ENCODE measurements at regions not wholly inside any gene's neighbourhood (a gene's known extent, or its start where the extent isn't known, plus 50 kb on each side); places are given as distances from the start of the nearest gene placed in this dataset.
"Not testable (repeated sequence)": the region's sequence is repeated elsewhere in the genome, so short reads cannot be mapped to it uniquely, and the experiment has no call there.

- WGBS (ENCODE audit: insufficient coverage) = 100% methylated on average over 2 of the region's 4 CpGs
- Histone ChIP-seq H3K4me1 (ENCODE audit: control insufficient read depth, insufficient read depth, low read length) (no peaks in the 10 kb centered on the region), H3K27me3 (ENCODE audit: control insufficient read depth, insufficient read depth, low read length) (no peaks in the 10 kb centered on the region), H3K9me3 (ENCODE audit: control insufficient read depth, insufficient read depth, low read length) (no peaks in the 10 kb centered on the region), H3K36me3 (ENCODE audit: control insufficient read depth, insufficient read depth, low read length) (no peaks in the 10 kb centered on the region), H3K27ac (ENCODE audit: low read length) (no peak overlapping the region), H3K4me3 (ENCODE audit: low read length) (no peak overlapping the region)
- Mint-ChIP-seq H3K4me3 (no peak overlapping the region), H3K4me1 (peaks cover 0 to 5% of the 10 kb centered on the region in 2 donors), H3K27me3 (ENCODE audit: low read depth in 2 of 2) (peaks cover 7 to 8% of the 10 kb centered on the region in 2 donors), H3K27ac (no peak overlapping the region), H3K36me3 (no peaks in the 10 kb centered on the region), H3K9me3 (no peaks in the 10 kb centered on the region)
- intact Hi-C loops (cut with micrococcal nuclease) = no loop called here
- no peak for DNase-seq
- TF ChIP-seq CTCF (IDR thresholded peaks at IDR 0.05) = no peak
- no peak for ATAC-seq
Measured at GRCh38 chr11:110347660-110348059, 51.2 kb upstream of the RDX start.

- H3K4me1 Mint-ChIP-seq = peaks cover 0 to 5% of the 10 kb centered on the region in 2 donors
- no peaks in the 10 kb centered on the region for H3K9me3 ChIP-seq (ENCODE audit: control insufficient read depth, insufficient read depth, low read length)
- no peak for TF ChIP-seq CTCF (IDR thresholded peaks at IDR 0.05)
- no peak overlapping the region for H3K27ac ChIP-seq (ENCODE audit: low read length)
- intact Hi-C loops (cut with micrococcal nuclease) = no loop called here
- no peaks in the 10 kb centered on the region for H3K27me3 ChIP-seq (ENCODE audit: control insufficient read depth, insufficient read depth, low read length)
- H3K36me3 ChIP-seq (ENCODE audit: control insufficient read depth, insufficient read depth, low read length) = no peaks in the 10 kb centered on the region
- H3K9me3 Mint-ChIP-seq = no peaks in the 10 kb centered on the region
- 63% methylated on average over 5 of the region's 7 CpGs for WGBS (ENCODE audit: insufficient coverage)
- peak in 1 of 2 donors; percentile 43 for DNase-seq
- no peaks in the 10 kb centered on the region for H3K4me1 ChIP-seq (ENCODE audit: control insufficient read depth, insufficient read depth, low read length)
- peaks cover 7 to 8% of the 10 kb centered on the region in 2 donors for H3K27me3 Mint-ChIP-seq (ENCODE audit: low read depth in 2 of 2)
- H3K4me3 Mint-ChIP-seq = no peak overlapping the region
- H3K27ac Mint-ChIP-seq = no peak overlapping the region
- H3K4me3 ChIP-seq (ENCODE audit: low read length) = no peak overlapping the region
- H3K36me3 Mint-ChIP-seq = no peaks in the 10 kb centered on the region
- ATAC-seq = peak in 1 of 3 donors; percentile 37
Measured at GRCh38 chr11:110349138-110349996, 53.0 kb upstream of the RDX start.

- H3K36me3 Mint-ChIP-seq; H3K4me1 Mint-ChIP-seq; H3K27me3 Mint-ChIP-seq (ENCODE audit: low read depth in 2 of 2); H3K27me3 ChIP-seq (ENCODE audit: control insufficient read depth, insufficient read depth, low read length); ATAC-seq; H3K27ac ChIP-seq (ENCODE audit: low read length); H3K36me3 ChIP-seq (ENCODE audit: control insufficient read depth, insufficient read depth, low read length); intact Hi-C loops (cut with micrococcal nuclease); DNase-seq; H3K9me3 ChIP-seq (ENCODE audit: control insufficient read depth, insufficient read depth, low read length); H3K9me3 Mint-ChIP-seq; H3K27ac Mint-ChIP-seq; H3K4me1 ChIP-seq (ENCODE audit: control insufficient read depth, insufficient read depth, low read length); H3K4me3 Mint-ChIP-seq; H3K4me3 ChIP-seq (ENCODE audit: low read length): not testable (repeated sequence)
- 97% methylated on average over 4 of the region's 5 CpGs for WGBS (ENCODE audit: insufficient coverage)
Measured at GRCh38 chr11:110349997-110350383, 53.6 kb upstream of the RDX start.

- no peak overlapping the region for H3K27ac Mint-ChIP-seq
- WGBS (ENCODE audit: insufficient coverage) = 86% methylated on average over 7 of the region's 7 CpGs
- no peaks in the 10 kb centered on the region for H3K9me3 Mint-ChIP-seq
- no peaks in the 10 kb centered on the region for H3K4me1 ChIP-seq (ENCODE audit: control insufficient read depth, insufficient read depth, low read length)
- ATAC-seq (no peak), DNase-seq (no peak)
- TF ChIP-seq CTCF (IDR thresholded peaks at IDR 0.05) = no peak
- H3K27ac ChIP-seq (ENCODE audit: low read length) = no peak overlapping the region
- H3K9me3 ChIP-seq (ENCODE audit: control insufficient read depth, insufficient read depth, low read length) = no peaks in the 10 kb centered on the region
- no peak overlapping the region for H3K4me3 Mint-ChIP-seq
- H3K27me3 Mint-ChIP-seq (ENCODE audit: low read depth in 2 of 2) = peaks cover 8 to 16% of the 10 kb centered on the region in 2 donors
- H3K36me3 Mint-ChIP-seq = no peaks in the 10 kb centered on the region
- no peaks in the 10 kb centered on the region for H3K27me3 ChIP-seq (ENCODE audit: control insufficient read depth, insufficient read depth, low read length)
- no peaks in the 10 kb centered on the region for H3K4me1 Mint-ChIP-seq
- no peaks in the 10 kb centered on the region for H3K36me3 ChIP-seq (ENCODE audit: control insufficient read depth, insufficient read depth, low read length)
- H3K4me3 ChIP-seq (ENCODE audit: low read length) = no peak overlapping the region
- intact Hi-C loops (cut with micrococcal nuclease) = no loop called here
Measured at GRCh38 chr11:110355011-110355744, 58.8 kb upstream of the RDX start.
